Right lobe of liver (tissue), 4 donors: ENCODE measurements at regions not wholly inside any gene's neighbourhood (a gene's known extent, or its start where the extent isn't known, plus 50 kb on each side); places are given as distances from the start of the nearest gene placed in this dataset.

Experiments used
- CTCF ChIP-seq, 4 donors: fragments of 200-600 bp in 3 of 4; fragments of 450-650 bp in 1 of 4; IDR thresholded peaks; one replicate each; pipeline versions ENCODE4 v1.5.1 to v1.8.0; 2016 to 2022; ENCODE audit warnings: antibody characterized with exemption in 4 of 4, mild to moderate bottlenecking in 2 of 4
- POLR2A ChIP-seq: fragments of 450-650 bp; IDR thresholded peaks from one replicate; pipeline ENCODE4 v1.6.1; 2017; ENCODE audit warnings: antibody characterized with exemption, mild to moderate bottlenecking
- donor health status: DM: no; HTN: no; CAD: no.
- donor health status: DM: no; HTN: no; CAD: no.
- donor health status: DM: no; HTN: yes; CAD: no.

GRCh38 chr4:67120369-67120768, 424.9 kb downstream of the CENPC start:
- TF ChIP-seq CTCF (IDR thresholded peaks at IDR 0.05) = no peak
- TF ChIP-seq POLR2A = no peak
